ENCODE measurements at regions not wholly inside any gene's neighbourhood (a gene's known extent, or its start where the extent isn't known, plus 50 kb on each side); places are given as distances from the start of the nearest gene placed in this dataset.

- Histone ChIP-seq H3K27ac (no peak overlapping the region), H3K27me3 (replicated peaks; ENCODE audit: insufficient read depth) (no peaks in the 10 kb centered on the region), H3K36me3 (no peaks in the 10 kb centered on the region), H3K9me3 (no peaks in the 10 kb centered on the region), H3K4me3 (no peak overlapping the region), H3K4me1 (replicated peaks) (no peaks in the 10 kb centered on the region)
- no peak for TF ChIP-seq POLR2A (IDR thresholded peaks at IDR 0.05)
- no peak for TF ChIP-seq CTCF (IDR thresholded peaks at IDR 0.05)
- TF ChIP-seq POLR2AphosphoS5 (IDR thresholded peaks at IDR 0.05) = no peak
- no peak for DNase-seq (ENCODE audit: low spot score)
- WGBS = 96% methylated on average over 1 of the region's 1 CpG
- intact Hi-C loops (cut with DNase I) = no loop called here
These were observed 50.3 kb upstream of the DPH6 start for GRCh38 chr15:35596285-35596684.

GRCh38 chr15:35602836-35603235 is 56.9 kb upstream of the DPH6 start:
- TF ChIP-seq POLR2A (IDR thresholded peaks at IDR 0.05) (no peak), POLR2AphosphoS5 (IDR thresholded peaks at IDR 0.05) (no peak), CTCF (IDR thresholded peaks at IDR 0.05) (no peak)
- Histone ChIP-seq H3K27ac (no peak overlapping the region), H3K36me3 (no peaks in the 10 kb centered on the region), H3K4me1 (replicated peaks) (no peaks in the 10 kb centered on the region), H3K9me3 (no peaks in the 10 kb centered on the region), H3K27me3 (replicated peaks; ENCODE audit: insufficient read depth) (no peaks in the 10 kb centered on the region), H3K4me3 (no peak overlapping the region)
- intact Hi-C loops (cut with DNase I) = no loop called here
- WGBS = 95% methylated on average over 3 of the region's 3 CpGs
- DNase-seq (ENCODE audit: low spot score) = no peak

- no peaks in the 10 kb centered on the region for H3K4me1 ChIP-seq (replicated peaks)
- TF ChIP-seq POLR2A (IDR thresholded peaks at IDR 0.05) = no peak
- no peak for TF ChIP-seq CTCF (IDR thresholded peaks at IDR 0.05)
- TF ChIP-seq POLR2AphosphoS5 (IDR thresholded peaks at IDR 0.05) = no peak
- H3K4me3 ChIP-seq = no peak overlapping the region
- H3K36me3 ChIP-seq = no peaks in the 10 kb centered on the region
- H3K27me3 ChIP-seq (replicated peaks; ENCODE audit: insufficient read depth) = no peaks in the 10 kb centered on the region
- 82% methylated on average over 2 of the region's 2 CpGs for WGBS
- DNase-seq (ENCODE audit: low spot score) = no peak
- H3K9me3 ChIP-seq = no peaks in the 10 kb centered on the region
- no peak overlapping the region for H3K27ac ChIP-seq
- intact Hi-C loops (cut with DNase I) = no loop called here
These were observed 57.3 kb upstream of the DPH6 start for GRCh38 chr15:35603301-35603700.

GRCh38 chr15:35603856-35604255 is 57.9 kb upstream of the DPH6 start:
- intact Hi-C loops (cut with DNase I) = no loop called here
- DNase-seq (ENCODE audit: low spot score) = no peak
- Histone ChIP-seq H3K27ac (no peak overlapping the region), H3K36me3 (no peaks in the 10 kb centered on the region), H3K9me3 (no peaks in the 10 kb centered on the region), H3K4me3 (no peak overlapping the region), H3K27me3 (replicated peaks; ENCODE audit: insufficient read depth) (no peaks in the 10 kb centered on the region), H3K4me1 (replicated peaks) (no peaks in the 10 kb centered on the region)
- TF ChIP-seq POLR2A (IDR thresholded peaks at IDR 0.05) = no peak
- TF ChIP-seq CTCF (IDR thresholded peaks at IDR 0.05) = no peak
- TF ChIP-seq POLR2AphosphoS5 (IDR thresholded peaks at IDR 0.05) = no peak

- no peak overlapping the region for H3K27ac ChIP-seq
- 84% methylated on average over 2 of the region's 2 CpGs for WGBS
- no peaks in the 10 kb centered on the region for H3K27me3 ChIP-seq (replicated peaks; ENCODE audit: insufficient read depth)
- H3K9me3 ChIP-seq = no peaks in the 10 kb centered on the region
- TF ChIP-seq POLR2AphosphoS5 (IDR thresholded peaks at IDR 0.05) (no peak), POLR2A (IDR thresholded peaks at IDR 0.05) (no peak), CTCF (IDR thresholded peaks at IDR 0.05) (no peak)
- H3K4me3 ChIP-seq = no peak overlapping the region
- H3K4me1 ChIP-seq (replicated peaks) = no peaks in the 10 kb centered on the region
- H3K36me3 ChIP-seq = no peaks in the 10 kb centered on the region
- intact Hi-C loops (cut with DNase I) = no loop called here
- DNase-seq (ENCODE audit: low spot score) = no peak
These were observed 59.9 kb upstream of the DPH6 start for GRCh38 chr15:35605764-35606449.

Measured in prostate gland (tissue), 2 donors.